Suprapubic skin (tissue), 3 donors: ENCODE measurements at regions not wholly inside any gene's neighbourhood (a gene's known extent, or its start where the extent isn't known, plus 50 kb on each side); places are given as distances from the start of the nearest gene placed in this dataset.

ENCODE experiments used
- CTCF ChIP-seq, 2 donors: fragments of 200-600 bp in 1 of 2; fragments of 450-650 bp in 1 of 2; sonication (generic) in 1 of 2; IDR thresholded peaks; one replicate each; pipeline ENCODE4 v1.5.1; 2016 to 2019; ENCODE audit warnings: antibody characterized with exemption in 2 of 2, mild to moderate bottlenecking in 1 of 2, moderate library complexity in 1 of 2
- POLR2A ChIP-seq, 2 donors: fragments of 450-650 bp; IDR thresholded peaks; one replicate each; pipeline ENCODE4 v1.6.1; 2017; ENCODE audit warnings: antibody characterized with exemption in 2 of 2, mild to moderate bottlenecking in 2 of 2, moderate library complexity in 2 of 2

DNA sequence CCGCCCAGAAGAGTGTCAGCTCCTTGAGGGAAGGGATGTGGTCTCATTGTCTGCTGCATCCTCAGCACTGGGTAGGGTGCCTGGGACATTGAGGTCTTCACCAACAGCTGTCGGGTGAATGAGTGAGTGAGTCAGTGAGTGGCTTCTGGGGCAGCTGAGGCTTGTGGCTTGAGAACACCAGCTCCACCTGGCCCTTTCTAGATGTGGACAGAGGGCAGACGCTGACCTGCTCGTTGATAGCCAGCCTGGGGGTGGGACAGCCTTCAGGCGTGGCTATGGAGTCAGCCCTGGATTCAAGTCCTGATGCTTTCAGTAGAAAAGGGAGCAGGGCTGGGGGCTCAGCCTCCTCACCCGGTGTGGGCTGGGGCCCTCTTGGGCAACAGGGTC lies 215.1 kb downstream of the C9orf50 start:
- no peak for TF ChIP-seq CTCF (IDR thresholded peaks at IDR 0.05)
- TF ChIP-seq POLR2A (IDR thresholded peaks at IDR 0.05): no peak
